ENCODE measurements at regions not wholly inside any gene's neighbourhood (a gene's known extent, or its start where the extent isn't known, plus 50 kb on each side); places are given as distances from the start of the nearest gene placed in this dataset.
"Not testable (repeated sequence)": the region's sequence is repeated elsewhere in the genome, so short reads cannot be mapped to it uniquely, and the experiment has no call there.

GRCh38 chr13:65268009-65268408, 1962.1 kb downstream of the PCDH9 start:
- no peak for DNase-seq

GRCh38 chr13:65265988-65266387, 1964.1 kb downstream of the PCDH9 start:
- DNase-seq, result no peak

- DNase-seq, result no peak
These were observed 1966.1 kb downstream of the PCDH9 start for GRCh38 chr13:65264066-65264465.

- DNase-seq, result no peak
These were observed 1968.9 kb downstream of the PCDH9 start for GRCh38 chr13:65260946-65261891.

GRCh38 chr13:65240773-65241172, 1989.4 kb downstream of the PCDH9 start:
- DNase-seq, result no peak

- DNase-seq, result no peak
These were observed 1993.2 kb downstream of the PCDH9 start for GRCh38 chr13:65236841-65237418.

GRCh38 chr13:65217471-65217995, 2012.6 kb downstream of the PCDH9 start:
- no peak for DNase-seq

GRCh38 chr13:65202845-65203244, 2027.3 kb downstream of the PCDH9 start:
- not testable (repeated sequence) for DNase-seq

GRCh38 chr13:65188721-65189120, 2041.4 kb downstream of the PCDH9 start:
- DNase-seq, result no peak

GRCh38 chr13:65168026-65168425, 2062.1 kb downstream of the PCDH9 start:
- no peak for DNase-seq

- no peak for DNase-seq
These were observed 2063.5 kb downstream of the PCDH9 start for GRCh38 chr13:65166675-65167074.

- no peak for DNase-seq
These were observed 2070.3 kb downstream of the PCDH9 start for GRCh38 chr13:65159803-65160202.

GRCh38 chr13:65155861-65156260, 2074.3 kb downstream of the PCDH9 start:
- DNase-seq, result no peak

- DNase-seq, result no peak
These were observed 2075.3 kb downstream of the PCDH9 start for GRCh38 chr13:65154661-65155447.

- DNase-seq, result no peak
These were observed 2080.4 kb downstream of the PCDH9 start for GRCh38 chr13:65149687-65150086.

- no peak for DNase-seq
These were observed 2086.2 kb downstream of the PCDH9 start for GRCh38 chr13:65143920-65144319.

GRCh38 chr13:65133094-65133493, 2097.0 kb downstream of the PCDH9 start:
- no peak for DNase-seq

GRCh38 chr13:65125236-65125635, 2104.9 kb downstream of the PCDH9 start:
- no peak for DNase-seq

GRCh38 chr13:65112531-65112941, 2117.6 kb downstream of the PCDH9 start:
- DNase-seq, result no peak

GRCh38 chr13:65112123-65112522, 2118.0 kb downstream of the PCDH9 start:
- no peak for DNase-seq

- no peak for DNase-seq
These were observed 2118.9 kb downstream of the PCDH9 start for GRCh38 chr13:65111223-65111622.

GRCh38 chr13:65104436-65104835, 2125.7 kb downstream of the PCDH9 start:
- not testable (repeated sequence) for DNase-seq

- no peak for DNase-seq
These were observed 2126.8 kb downstream of the PCDH9 start for GRCh38 chr13:65103351-65103750.

Measured in stimulated activated naive CD4-positive, alpha-beta T cell (primary cell).